Activated T-helper 1 cell treated with anti-CD3 and anti-CD28 coated beads, Interleukin-12 subunit alpha, Interleukin-12 subunit beta, Interleukin-2, Interleukin-4 antibody, amounts not matched to agents 30 ng/mL and 10 ng/mL and 1 ng/mL, durations not matched to agents 14 hours and 24 hours and 36 hours (primary cell): ENCODE measurements at regions not wholly inside any gene's neighbourhood (a gene's known extent, or its start where the extent isn't known, plus 50 kb on each side); places are given as distances from the start of the nearest gene placed in this dataset.

Experiments used
- DNase-seq: peaks from one replicate; pipeline ENCODE4 v3.0.0; 2021; ENCODE audit warnings: low spot score
- H3K27ac Mint-ChIP-seq: one replicate; pipeline ENCODE4 v1.8.0; 2021; ENCODE audit warnings: mild to moderate bottlenecking, mixed read lengths
- H3K27me3 Mint-ChIP-seq: one replicate; pipeline ENCODE4 v1.8.0; 2022; ENCODE audit warnings: mild to moderate bottlenecking, moderate library complexity, mixed read lengths; ENCODE audit not compliant: insufficient read depth
- H3K36me3 Mint-ChIP-seq: one replicate; pipeline ENCODE4 v1.8.0; 2021; ENCODE audit warnings: low read depth, mixed read lengths
- H3K4me1 Mint-ChIP-seq: one replicate; pipeline ENCODE4 v1.8.0; 2021; ENCODE audit warnings: low read depth, mixed read lengths
- H3K4me3 Mint-ChIP-seq: one replicate; pipeline ENCODE4 v1.8.0; 2021; ENCODE audit warnings: mild to moderate bottlenecking, moderate library complexity, mixed read lengths
- H3K9me3 Mint-ChIP-seq: one replicate; pipeline ENCODE4 v1.8.0; 2021; ENCODE audit warnings: mixed read lengths
- intact Hi-C: fragments of 100-400 bp; cut with micrococcal nuclease; formaldehyde crosslinking; loops from one replicate; pipeline ENCODE4 v1.15.1; 2024

GRCh38 chr7:119343289-119343688 lies 929.7 kb upstream of the KCND2 start:
- DNase-seq: no peak
- Mint-ChIP-seq H3K27me3 (no peaks in the 10 kb centered on the region), H3K36me3 (no peaks in the 10 kb centered on the region), H3K27ac (no peak overlapping the region), H3K9me3 (peaks cover 8% of the 10 kb centered on the region), H3K4me1 (no peaks in the 10 kb centered on the region), H3K4me3 (no peak overlapping the region)
- intact Hi-C loops: no loop called here

- Mint-ChIP-seq H3K27me3 (no peaks in the 10 kb centered on the region), H3K27ac (no peak overlapping the region), H3K9me3 (peaks cover 11% of the 10 kb centered on the region), H3K36me3 (no peaks in the 10 kb centered on the region), H3K4me3 (no peak overlapping the region), H3K4me1 (no peaks in the 10 kb centered on the region)
- no peak for DNase-seq
- intact Hi-C loops: no loop called here
These were observed 928.5 kb upstream of the KCND2 start for GRCh38 chr7:119344466-119344865.

GRCh38 chr7:119348491-119348890 lies 924.5 kb upstream of the KCND2 start:
- Mint-ChIP-seq H3K27me3 (no peaks in the 10 kb centered on the region), H3K9me3 (peaks cover 9% of the 10 kb centered on the region), H3K4me1 (no peaks in the 10 kb centered on the region), H3K27ac (no peak overlapping the region), H3K4me3 (no peak overlapping the region), H3K36me3 (no peaks in the 10 kb centered on the region)
- intact Hi-C loops: no loop called here
- DNase-seq: no peak

- Mint-ChIP-seq H3K4me1 (no peaks in the 10 kb centered on the region), H3K27ac (no peak overlapping the region), H3K4me3 (no peak overlapping the region), H3K9me3 (peaks cover 9% of the 10 kb centered on the region), H3K27me3 (no peaks in the 10 kb centered on the region), H3K36me3 (no peaks in the 10 kb centered on the region)
- intact Hi-C loops: no loop called here
- DNase-seq: no peak
These were observed 922.6 kb upstream of the KCND2 start for GRCh38 chr7:119350334-119350733.

GRCh38 chr7:119351320-119351719 lies 921.7 kb upstream of the KCND2 start:
- intact Hi-C loops: no loop called here
- Mint-ChIP-seq H3K9me3 (peaks cover 9% of the 10 kb centered on the region), H3K27me3 (no peaks in the 10 kb centered on the region), H3K36me3 (no peaks in the 10 kb centered on the region), H3K4me3 (no peak overlapping the region), H3K4me1 (no peaks in the 10 kb centered on the region), H3K27ac (no peak overlapping the region)
- no peak for DNase-seq

GRCh38 chr7:119374436-119374835 lies 898.5 kb upstream of the KCND2 start:
- H3K27me3 Mint-ChIP-seq: no peaks in the 10 kb centered on the region
- H3K4me1 Mint-ChIP-seq: no peaks in the 10 kb centered on the region

GRCh38 chr7:119377861-119378260 lies 895.1 kb upstream of the KCND2 start:
- Mint-ChIP-seq H3K27me3 (no peaks in the 10 kb centered on the region), H3K4me3 (no peak overlapping the region), H3K36me3 (no peaks in the 10 kb centered on the region), H3K9me3 (no peaks in the 10 kb centered on the region), H3K27ac (no peak overlapping the region), H3K4me1 (no peaks in the 10 kb centered on the region)
- intact Hi-C loops: no loop called here
- no peak for DNase-seq

More at GRCh38 chr7:119374436-119374835, 898.5 kb upstream of the KCND2 start:
- no peaks in the 10 kb centered on the region for H3K36me3 Mint-ChIP-seq
- no peak overlapping the region for H3K4me3 Mint-ChIP-seq
- H3K9me3 Mint-ChIP-seq: no peaks in the 10 kb centered on the region
- intact Hi-C loops: no loop called here
- DNase-seq: no peak
- H3K27ac Mint-ChIP-seq: no peak overlapping the region

- no peak for DNase-seq
- Mint-ChIP-seq H3K27me3 (no peaks in the 10 kb centered on the region), H3K4me3 (no peak overlapping the region), H3K36me3 (no peaks in the 10 kb centered on the region), H3K9me3 (no peaks in the 10 kb centered on the region), H3K27ac (no peak overlapping the region), H3K4me1 (no peaks in the 10 kb centered on the region)
- intact Hi-C loops: no loop called here
These were observed 890.2 kb upstream of the KCND2 start for GRCh38 chr7:119382726-119383125.

GRCh38 chr7:119395024-119395423 lies 878.0 kb upstream of the KCND2 start:
- no peak overlapping the region for H3K4me3 Mint-ChIP-seq
- intact Hi-C loops: no loop called here
- H3K27me3 Mint-ChIP-seq: no peaks in the 10 kb centered on the region
- DNase-seq: no peak
- H3K36me3 Mint-ChIP-seq: no peaks in the 10 kb centered on the region
- no peaks in the 10 kb centered on the region for H3K9me3 Mint-ChIP-seq
- no peaks in the 10 kb centered on the region for H3K4me1 Mint-ChIP-seq
- H3K27ac Mint-ChIP-seq: no peak overlapping the region

GRCh38 chr7:119397156-119397555 lies 875.8 kb upstream of the KCND2 start:
- Mint-ChIP-seq H3K36me3 (no peaks in the 10 kb centered on the region), H3K9me3 (no peaks in the 10 kb centered on the region), H3K4me1 (no peaks in the 10 kb centered on the region), H3K27ac (no peak overlapping the region), H3K27me3 (no peaks in the 10 kb centered on the region), H3K4me3 (no peak overlapping the region)
- intact Hi-C loops: no loop called here
- no peak for DNase-seq

- DNase-seq: no peak
- H3K27me3 Mint-ChIP-seq: no peaks in the 10 kb centered on the region
- H3K4me1 Mint-ChIP-seq: no peaks in the 10 kb centered on the region
- no peak overlapping the region for H3K27ac Mint-ChIP-seq
- no peaks in the 10 kb centered on the region for H3K36me3 Mint-ChIP-seq
- H3K9me3 Mint-ChIP-seq: peaks cover 4% of the 10 kb centered on the region
- intact Hi-C loops: no loop called here
- H3K4me3 Mint-ChIP-seq: no peak overlapping the region
These were observed 864.4 kb upstream of the KCND2 start for GRCh38 chr7:119408596-119408995.

- H3K4me3 Mint-ChIP-seq: no peak overlapping the region
These were observed 859.6 kb upstream of the KCND2 start for GRCh38 chr7:119413314-119413805.

GRCh38 chr7:119415682-119416081 lies 857.3 kb upstream of the KCND2 start:
- Mint-ChIP-seq H3K27ac (no peak overlapping the region), H3K36me3 (no peaks in the 10 kb centered on the region), H3K9me3 (no peaks in the 10 kb centered on the region), H3K4me3 (no peak overlapping the region), H3K27me3 (no peaks in the 10 kb centered on the region), H3K4me1 (no peaks in the 10 kb centered on the region)
- DNase-seq: no peak
- intact Hi-C loops: no loop called here

More at GRCh38 chr7:119413314-119413805, 859.6 kb upstream of the KCND2 start:
- no peaks in the 10 kb centered on the region for H3K27me3 Mint-ChIP-seq
- no peaks in the 10 kb centered on the region for H3K4me1 Mint-ChIP-seq
- no peak overlapping the region for H3K27ac Mint-ChIP-seq
- intact Hi-C loops: no loop called here
- H3K36me3 Mint-ChIP-seq: no peaks in the 10 kb centered on the region
- no peak for DNase-seq
- peaks cover 4% of the 10 kb centered on the region for H3K9me3 Mint-ChIP-seq

- Mint-ChIP-seq H3K9me3 (no peaks in the 10 kb centered on the region), H3K27ac (no peak overlapping the region), H3K4me3 (no peak overlapping the region), H3K36me3 (no peaks in the 10 kb centered on the region), H3K27me3 (no peaks in the 10 kb centered on the region), H3K4me1 (no peaks in the 10 kb centered on the region)
- intact Hi-C loops: no loop called here
- DNase-seq: no peak
These were observed 851.3 kb upstream of the KCND2 start for GRCh38 chr7:119421657-119422056.
